NCI-H524 (cell line): ENCODE measurements at regions not wholly inside any gene's neighbourhood (a gene's known extent, or its start where the extent isn't known, plus 50 kb on each side); places are given as distances from the start of the nearest gene placed in this dataset.
"Not testable (repeated sequence)": the region's sequence is repeated elsewhere in the genome, so short reads cannot be mapped to it uniquely, and the experiment has no call there.

Experiments
- DNase-seq, 2 experiments: peaks; one replicate each; lab custom pipeline; 2025; lab: John Stamatoyannopoulos, UW

GRCh38 chr10:105783936-105784483 is 1142.9 kb downstream of the SORCS3 start:
- no peak for DNase-seq

- no peak for DNase-seq
Observed at GRCh38 chr10:105774881-105775280, 1133.8 kb downstream of the SORCS3 start.

DNA sequence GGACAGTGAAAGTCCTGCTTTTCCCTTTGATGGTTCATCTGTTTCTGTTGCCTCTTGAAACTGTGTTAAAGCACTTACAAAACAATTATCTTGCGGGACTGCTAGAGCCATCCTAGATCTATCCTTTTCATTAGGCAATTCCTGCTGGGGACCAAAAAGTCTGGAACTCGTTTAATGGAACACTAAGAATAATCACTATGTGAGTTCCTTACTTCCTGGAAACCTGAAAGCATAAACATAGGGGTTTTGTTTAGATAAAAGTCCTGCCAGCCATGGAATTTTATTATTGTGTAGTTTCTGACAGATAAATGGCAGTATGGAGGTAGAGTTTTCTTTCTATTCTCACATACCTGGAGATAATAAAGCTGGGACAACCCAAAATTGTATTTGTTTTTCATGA is 1133.3 kb downstream of the SORCS3 start:
- DNase-seq: no peak

GRCh38 chr10:105770524-105771212 is 1129.6 kb downstream of the SORCS3 start:
- DNase-seq: no peak

DNA sequence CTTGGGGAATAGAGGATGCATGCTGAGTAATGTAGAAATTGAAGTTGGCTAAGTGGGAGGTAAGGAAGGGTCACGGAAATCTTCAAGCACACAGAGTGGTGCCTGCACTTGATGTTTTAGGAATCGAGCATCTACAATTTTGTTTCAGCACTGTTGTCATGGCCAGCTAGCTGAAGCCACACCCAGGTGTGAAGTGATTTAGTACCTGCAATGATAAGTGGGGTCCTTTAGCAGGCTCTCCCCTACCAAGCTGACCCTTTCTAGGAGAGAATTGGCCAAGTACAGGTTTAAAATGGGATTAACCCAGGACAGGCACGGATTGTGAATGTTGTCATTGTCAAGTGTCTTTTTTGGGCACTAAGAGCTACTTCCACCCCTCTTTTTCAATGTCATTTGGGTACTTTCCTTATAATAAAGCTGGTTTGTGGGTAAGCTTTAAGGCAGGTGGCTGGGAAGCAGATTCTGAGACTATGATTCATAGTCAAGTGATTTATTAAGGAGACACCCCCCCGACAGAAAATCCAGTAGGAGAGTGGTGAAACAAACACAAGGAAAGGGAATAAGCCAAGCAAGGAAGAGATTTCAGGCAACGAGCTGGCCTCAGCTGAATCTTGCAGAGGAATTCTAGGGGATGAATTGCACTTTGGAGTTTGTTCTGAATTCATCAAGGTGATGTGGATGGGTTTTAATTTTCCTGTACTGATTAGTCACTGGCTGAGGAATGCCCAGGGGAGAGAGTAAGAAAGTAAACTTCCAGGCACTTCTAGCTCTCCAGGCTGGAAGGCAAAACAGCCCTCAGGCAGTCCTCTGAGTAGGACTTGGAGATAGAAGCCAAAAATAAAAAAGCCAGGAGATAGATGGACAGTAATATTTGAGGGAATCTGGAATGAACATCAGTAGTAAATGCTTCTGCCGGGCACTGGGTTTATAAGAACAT is 1128.4 kb downstream of the SORCS3 start:
- DNase-seq: no peak

DNA sequence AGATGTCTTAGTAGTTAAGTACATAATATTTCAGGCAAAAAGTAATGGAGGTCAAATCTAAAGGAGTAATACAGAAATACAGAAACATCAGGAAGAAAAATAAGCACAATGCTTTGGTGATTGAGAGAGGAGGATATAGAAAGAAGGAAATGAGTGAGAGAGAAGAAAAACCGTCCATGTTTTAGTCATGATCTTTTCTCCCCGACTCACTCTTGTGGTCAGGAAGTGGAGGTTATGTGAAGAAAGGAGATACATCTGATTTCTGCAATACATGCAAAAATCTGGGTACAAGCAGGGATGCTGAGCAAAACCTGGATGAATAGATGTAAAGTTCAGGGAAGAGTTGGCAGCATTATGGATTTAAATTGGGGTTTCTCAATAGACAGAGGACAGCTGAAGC is 1122.5 kb downstream of the SORCS3 start:
- DNase-seq: no peak

GRCh38 chr10:105761576-105762260 is 1120.6 kb downstream of the SORCS3 start:
- no peak for DNase-seq

GRCh38 chr10:105759669-105760068 is 1118.6 kb downstream of the SORCS3 start:
- DNase-seq: no peak

DNA sequence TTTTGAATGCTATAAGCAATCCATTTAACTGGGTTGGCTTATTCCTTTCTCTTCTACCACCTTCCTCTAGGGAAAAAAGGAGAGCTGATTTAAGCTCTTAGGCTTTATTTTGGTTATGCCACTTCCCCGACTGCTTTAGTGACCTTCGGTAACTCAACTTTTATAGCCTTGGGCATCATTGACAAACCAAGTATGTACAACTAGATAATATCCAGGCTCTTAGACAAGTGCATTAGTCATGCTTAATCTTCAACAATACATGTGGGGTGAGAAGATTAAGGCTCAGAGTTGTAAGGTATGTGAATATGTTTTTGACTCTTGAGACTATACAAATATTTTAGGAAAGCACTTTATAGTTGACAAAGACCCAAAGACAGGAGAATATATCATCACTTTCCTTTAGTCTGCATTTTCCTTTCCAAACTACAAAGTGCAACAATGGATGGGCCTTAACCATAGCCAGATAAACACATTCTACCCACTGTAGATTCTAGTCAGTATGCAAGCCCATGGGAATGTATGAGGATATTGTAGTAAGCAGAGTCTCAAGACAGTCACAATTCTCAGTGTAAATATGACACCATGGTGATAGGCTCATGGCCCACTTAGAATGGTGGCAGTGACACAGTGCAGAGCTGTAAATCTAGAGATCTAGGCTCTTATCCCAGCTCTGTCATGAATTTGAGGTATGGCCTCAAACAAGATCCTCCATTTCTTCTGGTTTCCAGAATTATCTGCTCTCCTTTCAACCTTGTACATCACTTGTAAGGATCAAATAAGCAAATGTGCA is 1117.3 kb downstream of the SORCS3 start:
- DNase-seq: no peak

DNA sequence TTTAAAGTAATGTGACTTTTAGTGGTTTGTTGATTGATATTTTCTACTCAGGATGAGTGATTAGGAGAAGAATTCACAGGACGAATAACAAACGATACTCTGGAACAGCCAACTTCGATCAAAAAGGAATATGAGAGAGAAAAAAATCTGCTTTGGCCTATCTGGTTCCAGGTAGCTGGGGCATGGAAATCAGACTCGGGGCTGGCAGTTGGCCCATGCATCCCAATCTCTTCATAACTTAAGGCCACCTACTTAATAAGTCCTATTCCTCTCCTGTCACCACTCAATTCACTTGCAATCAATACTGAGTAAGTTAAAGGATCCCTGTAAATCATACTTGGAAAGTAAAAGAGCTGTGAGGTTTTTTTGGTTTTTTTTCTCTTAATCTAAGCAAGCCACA is 1116.2 kb downstream of the SORCS3 start:
- DNase-seq: no peak

DNA sequence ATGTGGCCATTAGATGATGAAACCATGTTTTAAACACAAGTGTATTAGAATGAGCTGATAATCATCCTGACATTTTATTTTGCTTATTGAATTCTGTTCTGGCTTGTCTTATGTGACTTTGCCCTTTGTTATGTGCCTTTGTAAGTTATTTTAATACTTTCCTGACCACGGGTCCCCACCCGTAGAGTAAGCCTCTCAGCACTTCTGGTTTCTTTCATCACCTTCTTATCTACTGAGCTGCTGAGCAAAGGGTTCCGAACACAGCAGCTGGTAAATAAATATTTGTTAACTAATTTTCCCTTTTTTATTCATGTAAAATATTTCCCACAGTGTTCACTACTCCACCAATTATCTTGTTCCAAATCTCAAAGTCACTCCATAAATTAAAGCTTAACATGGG is 1115.3 kb downstream of the SORCS3 start:
- DNase-seq: no peak

- no peak for DNase-seq
Observed at GRCh38 chr10:105751688-105752087, 1110.6 kb downstream of the SORCS3 start.

DNA sequence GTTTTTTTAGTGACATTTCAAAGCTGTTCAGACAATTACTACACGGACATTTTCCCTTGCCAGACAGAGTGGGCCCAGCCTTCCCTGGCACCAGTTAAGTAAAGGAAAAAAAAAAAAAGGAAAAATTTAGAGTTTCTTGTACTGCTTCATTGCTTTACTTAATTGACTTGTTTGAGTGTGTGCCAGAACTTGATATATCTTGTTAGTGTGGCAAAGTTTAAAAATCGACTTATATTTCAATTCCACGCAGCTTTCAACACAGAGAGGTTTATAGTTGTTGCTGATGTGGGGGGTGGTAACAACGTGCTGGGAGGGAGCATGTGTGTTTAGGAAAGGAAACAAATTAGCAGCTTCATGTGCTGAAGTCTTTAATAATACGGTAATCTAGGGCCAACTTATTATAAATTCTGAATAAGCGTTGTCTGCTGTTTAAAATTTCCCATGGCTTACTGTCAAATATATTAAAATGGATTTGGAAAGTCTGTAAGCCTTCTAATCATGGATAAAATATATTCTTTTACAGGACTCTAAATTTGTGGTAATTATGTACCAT is 1104.6 kb downstream of the SORCS3 start:
- no peak for DNase-seq

DNA sequence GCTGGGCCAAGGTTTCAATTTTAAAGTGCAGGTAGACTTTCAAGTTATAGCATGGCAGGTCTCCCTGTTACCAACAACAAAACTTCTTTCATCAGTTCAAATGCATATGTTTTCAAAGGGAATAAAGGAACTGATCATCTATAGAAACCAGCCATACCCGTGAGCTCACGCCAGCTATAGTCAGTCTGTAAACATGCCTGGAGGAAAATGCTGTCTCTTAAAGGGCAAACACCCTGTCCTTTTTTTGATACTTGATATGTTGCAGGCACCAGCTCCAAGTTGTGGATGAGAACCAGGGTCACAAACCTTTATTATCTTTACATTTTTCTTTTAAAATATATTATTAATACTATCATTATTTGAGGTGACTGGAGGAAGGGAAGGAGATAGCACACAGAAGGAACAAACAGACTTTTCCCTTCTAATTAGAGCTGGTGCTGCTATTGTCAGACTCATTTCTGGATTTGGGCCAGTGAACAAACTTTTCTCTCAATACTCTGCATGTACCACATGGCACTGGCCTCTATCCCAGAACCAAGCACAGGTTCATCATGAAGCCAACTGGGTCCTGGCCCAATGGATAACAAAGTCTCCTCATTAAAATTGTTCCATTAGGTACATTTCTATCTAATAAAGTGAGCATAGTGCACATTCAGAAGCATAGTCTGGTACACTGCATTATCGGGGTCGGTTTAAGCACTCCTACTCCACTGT is 1102.4 kb downstream of the SORCS3 start:
- no peak for DNase-seq

- DNase-seq: no peak
Observed at GRCh38 chr10:105742923-105743322, 1101.8 kb downstream of the SORCS3 start.

DNA sequence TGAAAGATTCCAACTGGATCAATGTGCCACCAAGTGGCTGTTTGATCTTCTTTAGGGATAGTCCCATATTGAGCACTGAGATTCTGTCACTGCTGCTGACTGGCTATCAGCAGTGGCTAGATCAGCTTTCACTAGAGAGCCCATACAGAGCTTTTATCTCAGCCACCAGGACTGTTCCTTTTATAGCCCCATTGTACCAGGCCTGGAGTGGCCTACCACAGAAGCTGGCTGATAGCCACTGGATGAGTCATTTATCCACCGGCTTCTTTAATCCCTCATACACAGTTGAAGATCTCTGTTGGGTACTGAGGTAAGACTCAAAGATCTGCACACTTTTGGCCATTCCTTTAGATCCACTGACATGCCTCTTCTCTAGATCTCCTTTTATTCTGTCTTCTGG is 1101.1 kb downstream of the SORCS3 start:
- no peak for DNase-seq

DNA sequence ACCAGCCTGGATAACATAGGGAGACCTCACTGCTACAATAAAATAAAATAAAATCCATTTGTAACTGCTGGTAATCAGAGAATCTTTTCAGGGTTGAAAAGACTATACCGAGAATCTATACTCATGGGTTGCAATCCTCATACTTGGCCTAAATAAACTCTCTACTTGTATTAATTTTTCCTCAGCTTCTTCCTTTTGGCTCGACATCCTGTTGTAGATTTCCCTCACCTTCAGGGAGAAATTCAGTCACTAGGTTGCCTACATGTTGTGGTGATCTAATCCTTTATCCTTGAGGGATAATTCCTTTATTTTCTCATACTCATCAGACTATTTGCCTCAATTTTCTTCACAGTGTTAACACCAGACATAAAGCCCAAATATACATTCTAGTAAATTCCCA is 1093.4 kb downstream of the SORCS3 start:
- DNase-seq: no peak

GRCh38 chr10:105733924-105734323 is 1092.8 kb downstream of the SORCS3 start:
- DNase-seq: no peak

GRCh38 chr10:105729428-105729827 is 1088.3 kb downstream of the SORCS3 start:
- DNase-seq: no peak

GRCh38 chr10:105727586-105727985 is 1086.5 kb downstream of the SORCS3 start:
- DNase-seq: not testable (repeated sequence)

DNA sequence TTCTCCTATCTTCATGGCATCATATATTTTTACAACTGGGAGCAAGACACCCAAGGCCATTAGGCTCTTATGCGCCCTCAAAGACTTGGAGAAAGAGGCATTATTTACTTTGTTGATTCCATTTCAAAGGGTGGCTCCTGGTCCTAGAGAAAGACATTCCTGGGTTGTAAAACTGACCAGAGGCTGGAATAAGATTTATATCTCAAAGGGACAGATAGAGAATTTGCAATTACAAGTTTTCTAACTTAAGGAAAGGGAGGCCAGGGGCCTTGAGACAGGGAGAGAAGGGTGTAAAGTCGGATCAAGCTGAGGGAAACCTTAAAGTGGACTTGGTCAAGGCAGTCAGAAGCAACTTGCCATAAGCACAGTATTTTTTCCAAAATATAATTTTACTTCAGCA is 1086.0 kb downstream of the SORCS3 start:
- no peak for DNase-seq
